H9 (cell line): ENCODE measurements at regions not wholly inside any gene's neighbourhood (a gene's known extent, or its start where the extent isn't known, plus 50 kb on each side); places are given as distances from the start of the nearest gene placed in this dataset.

Source experiments
- DNase-seq: peaks from one replicate; pipeline ENCODE4 v3.0.0-alpha.2; 2017
- H2AFZ ChIP-seq: one replicate; pipeline ENCODE4 v1.6.1; 2013; ENCODE audit warnings: mild to moderate bottlenecking, low read length, control low read depth, moderate library complexity
- H2AK5ac ChIP-seq: 2 replicates; pipeline ENCODE4 v1.6.1; 2013; ENCODE audit warnings: low read length, control low read depth, mixed read lengths; ENCODE audit not compliant: insufficient read length
- H2BK120ac ChIP-seq: one replicate; pipeline ENCODE4 v1.6.1; 2013; ENCODE audit warnings: low read depth, mild to moderate bottlenecking, low read length, control low read depth, inconsistent platforms; ENCODE audit not compliant: poor library complexity, severe bottlenecking
- H2BK12ac ChIP-seq: 2 replicates; pipeline ENCODE4 v1.6.1; 2013; ENCODE audit warnings: low read length, control low read depth, mixed read lengths, low read depth; ENCODE audit not compliant: insufficient read length
- H2BK15ac ChIP-seq: 2 replicates; pipeline ENCODE4 v1.6.1; 2013; ENCODE audit warnings: low read depth, low read length, control low read depth
- H2BK20ac ChIP-seq: one replicate; pipeline ENCODE4 v1.6.1; 2013; ENCODE audit warnings: low read depth, mild to moderate bottlenecking, low read length, control low read depth, inconsistent platforms; ENCODE audit not compliant: poor library complexity, severe bottlenecking
- H2BK5ac ChIP-seq: 2 replicates; pipeline ENCODE4 v1.6.1; 2013; ENCODE audit warnings: low read length, control low read depth, mixed read lengths; ENCODE audit not compliant: insufficient read length
- H3K14ac ChIP-seq: 2 replicates; pipeline ENCODE4 v1.6.1; 2013; ENCODE audit warnings: low read length, control low read depth; ENCODE audit not compliant: insufficient read depth
- H3K18ac ChIP-seq: 2 replicates; pipeline ENCODE4 v1.6.1; 2013; ENCODE audit warnings: low read depth, mild to moderate bottlenecking, mixed read lengths, low read length, control low read depth; ENCODE audit not compliant: insufficient read length
- H3K23ac ChIP-seq: 2 replicates; pipeline ENCODE4 v1.6.1; 2013; ENCODE audit warnings: low read length, control low read depth, mixed read lengths, low read depth; ENCODE audit not compliant: insufficient read length
- H3K23me2 ChIP-seq: 2 replicates; pipeline ENCODE4 v1.6.1; 2013; ENCODE audit warnings: low read depth, mild to moderate bottlenecking, mixed read lengths, low read length, control low read depth; ENCODE audit not compliant: insufficient read length, poor library complexity, severe bottlenecking
- H3K27ac ChIP-seq: 2 replicates; pipeline ENCODE4 v1.5.1; 2013; ENCODE audit warnings: low read length, control low read depth, mixed read lengths, low read depth; ENCODE audit not compliant: insufficient read length
- H3K27me3 ChIP-seq: 2 replicates; pipeline ENCODE4 v1.6.1; 2013; ENCODE audit warnings: low read length, control low read depth, inconsistent platforms; ENCODE audit not compliant: insufficient read depth
- H3K4ac ChIP-seq: 2 replicates; pipeline ENCODE4 v1.6.1; 2013; ENCODE audit warnings: low read depth, mild to moderate bottlenecking, control low read depth, inconsistent platforms, low read length, moderate library complexity
- H3K4me1 ChIP-seq: 2 replicates; pipeline ENCODE4 v1.6.1; 2013; ENCODE audit warnings: low read length, control low read depth, inconsistent platforms; ENCODE audit not compliant: insufficient read depth
- H3K4me2 ChIP-seq: 2 replicates; pipeline ENCODE4 v1.6.1; 2013; ENCODE audit warnings: low read length, control low read depth, mixed read lengths; ENCODE audit not compliant: insufficient read length, insufficient read depth
- H3K56ac ChIP-seq: 2 replicates; pipeline ENCODE4 v1.6.1; 2013; ENCODE audit warnings: low read depth, mild to moderate bottlenecking, mixed read lengths, low read length, control low read depth; ENCODE audit not compliant: insufficient read length
- H3K79me1 ChIP-seq: 2 replicates; pipeline ENCODE4 v1.6.1; 2013; ENCODE audit warnings: low read depth, mild to moderate bottlenecking, moderate library complexity, low read length, control low read depth, inconsistent platforms; ENCODE audit not compliant: insufficient read depth, poor library complexity, severe bottlenecking
- H3K79me2 ChIP-seq: 2 replicates; pipeline ENCODE4 v1.6.1; 2013; ENCODE audit warnings: low read length, control low read depth, inconsistent platforms; ENCODE audit not compliant: insufficient read depth
- H3K9ac ChIP-seq: 2 replicates; pipeline ENCODE4 v1.6.1; 2013; ENCODE audit warnings: low read length, control low read depth, mixed read lengths; ENCODE audit not compliant: insufficient read length; ENCODE audit errors: extremely low read depth
- H3K9me3 ChIP-seq: one replicate; pipeline ENCODE4 v1.6.1; 2013; ENCODE audit warnings: low read depth, low read length, inconsistent platforms; ENCODE audit not compliant: control insufficient read depth
- H3T11ph ChIP-seq: one replicate; pipeline ENCODE4 v1.6.1; 2013; ENCODE audit warnings: mild to moderate bottlenecking, low read length, control low read depth, inconsistent platforms
- H4K20me1 ChIP-seq: one replicate; pipeline ENCODE4 v1.6.1; 2013; ENCODE audit not compliant: control insufficient read depth, insufficient read length, insufficient read depth
- H4K5ac ChIP-seq: 2 replicates; pipeline ENCODE4 v1.6.1; 2013; ENCODE audit warnings: low read depth, mild to moderate bottlenecking, mixed read lengths, low read length, control low read depth; ENCODE audit not compliant: insufficient read length
- H4K8ac ChIP-seq: replicated peaks from 2 replicates; pipeline ENCODE4 v1.6.1; 2013; ENCODE audit warnings: low read length, control low read depth, mixed read lengths, low read depth; ENCODE audit not compliant: insufficient read length
- H4K91ac ChIP-seq: 2 replicates; pipeline ENCODE4 v1.6.1; 2013; ENCODE audit warnings: low read depth, mild to moderate bottlenecking, moderate library complexity, mixed read lengths, low read length, control low read depth; ENCODE audit not compliant: insufficient read length
- H3K27ac Mint-ChIP-seq, 3 experiments: 2 replicates in 2 of 3; 3 replicates in 1 of 3; pipeline ENCODE4 v1.8.0; 2020 to 2021; ENCODE audit warnings: mixed read lengths in 3 of 3, mild to moderate bottlenecking in 1 of 3, moderate library complexity in 1 of 3
- H3K27me3 Mint-ChIP-seq: 2 replicates; pipeline ENCODE4 v1.8.0; 2021; ENCODE audit warnings: low read depth, mild to moderate bottlenecking, moderate library complexity, mixed read lengths
- H3K36me3 Mint-ChIP-seq, 3 experiments: 2 replicates in 2 of 3; 3 replicates in 1 of 3; pipeline ENCODE4 v1.8.0; 2020 to 2021; ENCODE audit warnings: low read depth in 3 of 3, mixed read lengths in 3 of 3; ENCODE audit not compliant: insufficient read depth in 1 of 3
- H3K4me1 Mint-ChIP-seq, 2 experiments: 2 replicates each; pipeline ENCODE4 v1.8.0; 2020; ENCODE audit warnings: mixed read lengths in 2 of 2
- H3K4me3 Mint-ChIP-seq, 2 experiments: 2 replicates in 1 of 2; 3 replicates in 1 of 2; pipeline ENCODE4 v1.8.0; 2020 to 2021; ENCODE audit warnings: mild to moderate bottlenecking in 2 of 2, mixed read lengths in 2 of 2, moderate library complexity in 1 of 2
- H3K9me3 Mint-ChIP-seq, 2 experiments: 2 replicates in 1 of 2; 3 replicates in 1 of 2; pipeline ENCODE4 v1.8.0; 2020; ENCODE audit warnings: mild to moderate bottlenecking in 2 of 2, mixed read lengths in 2 of 2, moderate library complexity in 1 of 2
- WGBS: extraction: QIAGEN DNeasy Blood & Tissue Kit; methylation state at CpG from one replicate; pipeline ENCODE4 v1.1.7; 2013; ENCODE audit warnings: missing lambda C conversion rate, low lambda C conversion rate, mixed read lengths; ENCODE audit not compliant: insufficient read length; ENCODE audit errors: extremely low coverage; 5-methylcytosine and 5-hydroxymethylcytosine counted together
- TF ChIP-seq, protein P1 (sequence below): fragments of 200-600 bp; sonication (generic); conservative IDR thresholded peaks from 3 replicates; pipeline ENCODE4 v1.8.0; 2021; ENCODE audit warnings: antibody characterized with exemption, mild to moderate bottlenecking

GRCh38 chr10:28875549-28876081, 198.3 kb downstream of the BAMBI start:
- Histone ChIP-seq H3K79me2 (no peaks in the 10 kb centered on the region), H3T11ph (no peak overlapping the region), H3K27me3 (no peaks in the 10 kb centered on the region), H3K4ac (no peak overlapping the region), H3K4me2 (peak overlapping the region; percentile 37), H4K5ac (no peak overlapping the region), H3K4me1 (no peaks in the 10 kb centered on the region), H2BK15ac (no peak overlapping the region), H2BK20ac (no peak overlapping the region), H3K23ac (no peak overlapping the region), H4K8ac (no peak overlapping the region), H4K91ac (no peak overlapping the region), H3K27ac (no peak overlapping the region), H3K9me3 (no peaks in the 10 kb centered on the region), H3K23me2 (no peaks in the 10 kb centered on the region), H3K9ac (no peak overlapping the region), H2AFZ (no peak overlapping the region), H2BK5ac (no peak overlapping the region), H2BK120ac (no peak overlapping the region), H2BK12ac (no peak overlapping the region), H3K79me1 (no peaks in the 10 kb centered on the region), H3K56ac (no peak overlapping the region), H3K18ac (peak overlapping the region; percentile 34), H3K14ac (no peak overlapping the region), H4K20me1 (no peaks in the 10 kb centered on the region), H2AK5ac (no peak overlapping the region)
- Mint-ChIP-seq H3K4me1 (peaks cover 11 to 22% of the 10 kb centered on the region in 2 experiments), H3K9me3 (no peaks in the 10 kb centered on the region; a peak in 1 of 5 replicates), H3K4me3 (peak overlapping the region in 1 of 2 experiments; percentile 53; a peak in 3 of 5 replicates), H3K27ac (peak overlapping the region; percentile 5 to 29 (median 14); a peak in 3 of 7 replicates), H3K36me3 (peaks cover 0 to 4% (median 0%) of the 10 kb centered on the region in 3 experiments; a peak in 1 of 7 replicates), H3K27me3 (peaks cover 4% of the 10 kb centered on the region; the same call in 1 of the 2 replicates)
- TF ChIP-seq, protein P1, sequence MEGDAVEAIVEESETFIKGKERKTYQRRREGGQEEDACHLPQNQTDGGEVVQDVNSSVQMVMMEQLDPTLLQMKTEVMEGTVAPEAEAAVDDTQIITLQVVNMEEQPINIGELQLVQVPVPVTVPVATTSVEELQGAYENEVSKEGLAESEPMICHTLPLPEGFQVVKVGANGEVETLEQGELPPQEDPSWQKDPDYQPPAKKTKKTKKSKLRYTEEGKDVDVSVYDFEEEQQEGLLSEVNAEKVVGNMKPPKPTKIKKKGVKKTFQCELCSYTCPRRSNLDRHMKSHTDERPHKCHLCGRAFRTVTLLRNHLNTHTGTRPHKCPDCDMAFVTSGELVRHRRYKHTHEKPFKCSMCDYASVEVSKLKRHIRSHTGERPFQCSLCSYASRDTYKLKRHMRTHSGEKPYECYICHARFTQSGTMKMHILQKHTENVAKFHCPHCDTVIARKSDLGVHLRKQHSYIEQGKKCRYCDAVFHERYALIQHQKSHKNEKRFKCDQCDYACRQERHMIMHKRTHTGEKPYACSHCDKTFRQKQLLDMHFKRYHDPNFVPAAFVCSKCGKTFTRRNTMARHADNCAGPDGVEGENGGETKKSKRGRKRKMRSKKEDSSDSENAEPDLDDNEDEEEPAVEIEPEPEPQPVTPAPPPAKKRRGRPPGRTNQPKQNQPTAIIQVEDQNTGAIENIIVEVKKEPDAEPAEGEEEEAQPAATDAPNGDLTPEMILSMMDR: no peak
- no CpG with 5 or more reads among the region's 14 CpGs for WGBS
- DNase-seq: peak; percentile 54
